ENCODE measurements at regions not wholly inside any gene's neighbourhood (a gene's known extent, or its start where the extent isn't known, plus 50 kb on each side); places are given as distances from the start of the nearest gene placed in this dataset.

GRCh38 chr9:126085170-126085569, 241.5 kb upstream of the MVB12B start:
- no peak for DNase-seq (ENCODE audit: low read depth, low spot score)
- dilution Hi-C loops (cut with MboI; ENCODE audit: extremely low pct_ligation_motif_present, low sequenced_read_pairs): no loop called here
- Histone ChIP-seq H3K9me3 (ENCODE audit: control insufficient read depth, low read depth, low read length) (no peaks in the 10 kb centered on the region), H3K4me1 (ENCODE audit: control insufficient read depth, extremely low read depth, insufficient read depth, low read length) (peaks cover 5% of the 10 kb centered on the region), H3K27ac (ENCODE audit: control insufficient read depth, insufficient read depth, low read length) (no peak overlapping the region), H3K79me2 (ENCODE audit: control insufficient read depth, insufficient read depth, low read length) (no peaks in the 10 kb centered on the region), H3K9me1 (ENCODE audit: control insufficient read depth, extremely low read depth, insufficient read depth, low read length) (no peaks in the 10 kb centered on the region), H3K27me3 (ENCODE audit: control insufficient read depth, extremely low read depth, insufficient read depth, low read length) (peaks cover 20% of the 10 kb centered on the region), H3K4me2 (ENCODE audit: control insufficient read depth, extremely low read depth, insufficient read depth, low read depth, low read length) (no peak overlapping the region), H2AFZ (ENCODE audit: control insufficient read depth, low read length) (no peak overlapping the region), H3K9ac (ENCODE audit: control insufficient read depth, extremely low read depth, insufficient read depth, low read length) (no peak overlapping the region), H3K36me3 (ENCODE audit: control insufficient read depth in 2 of 2, extremely low read depth in 1 of 2, insufficient read depth in 2 of 2, low read length in 2 of 2) (no peaks in the 10 kb centered on the region), H3K4me3 (ENCODE audit: control insufficient read depth in 2 of 3, extremely low read depth in 1 of 3, insufficient read depth in 2 of 3, low read depth in 1 of 3, low read length in 3 of 3) (no peak overlapping the region), H4K20me1 (ENCODE audit: control insufficient read depth, extremely low read depth, insufficient read depth, low read length) (no peaks in the 10 kb centered on the region)
- FAIRE-seq: no peak
- TF ChIP-seq CTCF (optimal IDR thresholded peaks at IDR 0.05 in 1 of 3, IDR thresholded peaks at IDR 0.05 in 1 of 3, conservative IDR thresholded peaks at IDR 0.05 in 1 of 3; ENCODE audit: extremely low read depth in 1 of 3, insufficient read depth in 2 of 3, low read length in 3 of 3) (no peak), EZH2 (IDR thresholded peaks at IDR 0.05; ENCODE audit: low read length) (no peak)

- no peak overlapping the region for H3K4me2 ChIP-seq (ENCODE audit: control insufficient read depth, extremely low read depth, insufficient read depth, low read depth, low read length)
- DNase-seq (ENCODE audit: low read depth, low spot score) (no peak), FAIRE-seq (no peak)
- peaks cover 5% of the 10 kb centered on the region for H3K4me1 ChIP-seq (ENCODE audit: control insufficient read depth, extremely low read depth, insufficient read depth, low read length)
- H3K27me3 ChIP-seq (ENCODE audit: control insufficient read depth, extremely low read depth, insufficient read depth, low read length): peaks cover 9% of the 10 kb centered on the region
- H3K79me2 ChIP-seq (ENCODE audit: control insufficient read depth, insufficient read depth, low read length): no peaks in the 10 kb centered on the region
- no peaks in the 10 kb centered on the region for H3K9me1 ChIP-seq (ENCODE audit: control insufficient read depth, extremely low read depth, insufficient read depth, low read length)
- no peaks in the 10 kb centered on the region for H4K20me1 ChIP-seq (ENCODE audit: control insufficient read depth, extremely low read depth, insufficient read depth, low read length)
- TF ChIP-seq CTCF (optimal IDR thresholded peaks at IDR 0.05 in 1 of 3, IDR thresholded peaks at IDR 0.05 in 1 of 3, conservative IDR thresholded peaks at IDR 0.05 in 1 of 3; ENCODE audit: extremely low read depth in 1 of 3, insufficient read depth in 2 of 3, low read length in 3 of 3): no peak
- no peak for TF ChIP-seq EZH2 (IDR thresholded peaks at IDR 0.05; ENCODE audit: low read length)
- dilution Hi-C loops (cut with MboI; ENCODE audit: extremely low pct_ligation_motif_present, low sequenced_read_pairs): no loop called here
- H2AFZ ChIP-seq (ENCODE audit: control insufficient read depth, low read length): no peak overlapping the region
- H3K9ac ChIP-seq (ENCODE audit: control insufficient read depth, extremely low read depth, insufficient read depth, low read length): no peak overlapping the region
- H3K4me3 ChIP-seq (ENCODE audit: control insufficient read depth in 2 of 3, extremely low read depth in 1 of 3, insufficient read depth in 2 of 3, low read depth in 1 of 3, low read length in 3 of 3): no peak overlapping the region
- no peak overlapping the region for H3K27ac ChIP-seq (ENCODE audit: control insufficient read depth, insufficient read depth, low read length)
- no peaks in the 10 kb centered on the region for H3K36me3 ChIP-seq (ENCODE audit: control insufficient read depth in 2 of 2, extremely low read depth in 1 of 2, insufficient read depth in 2 of 2, low read length in 2 of 2)
- no peaks in the 10 kb centered on the region for H3K9me3 ChIP-seq (ENCODE audit: control insufficient read depth, low read depth, low read length)
Measured at GRCh38 chr9:126088336-126088735, 238.3 kb upstream of the MVB12B start.
